ENCODE measurements at regions not wholly inside any gene's neighbourhood (a gene's known extent, or its start where the extent isn't known, plus 50 kb on each side); places are given as distances from the start of the nearest gene placed in this dataset.

DNA sequence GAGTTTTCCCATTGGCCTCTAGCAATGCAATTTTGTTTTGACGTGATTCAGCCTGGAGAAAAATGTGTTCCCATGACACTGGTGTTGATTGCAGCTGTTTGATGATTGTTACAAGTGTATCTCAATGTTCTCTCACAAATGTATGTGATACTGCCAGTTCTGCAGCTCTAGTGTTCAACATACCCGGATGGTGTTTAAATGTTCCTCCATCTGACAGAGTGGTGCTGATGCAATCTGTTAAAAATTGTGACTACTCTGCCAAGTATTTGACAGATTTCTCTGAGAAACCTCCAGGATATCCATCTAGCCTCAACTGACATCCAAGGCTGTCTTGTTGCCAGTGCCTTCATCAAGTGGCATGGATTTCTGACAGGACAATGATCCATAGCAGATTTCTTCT is 657.2 kb upstream of the DIAPH2 start:
- Histone ChIP-seq H3K4me3 (no peak overlapping the region), H3K27ac (peak overlapping the region in 1 of 2 donors; percentile 19)
- TF ChIP-seq CTCF (IDR thresholded peaks at IDR 0.05) = no peak
- no peak for DNase-seq (ENCODE audit: low spot score)

- no peak overlapping the region for H3K4me3 ChIP-seq
- no peak for DNase-seq (ENCODE audit: low spot score)
- no peak for TF ChIP-seq CTCF (IDR thresholded peaks at IDR 0.05)
- H3K27ac ChIP-seq = no peak overlapping the region
Measured at GRCh38 chrX:96052078-96052477, 632.6 kb upstream of the DIAPH2 start.

DNA sequence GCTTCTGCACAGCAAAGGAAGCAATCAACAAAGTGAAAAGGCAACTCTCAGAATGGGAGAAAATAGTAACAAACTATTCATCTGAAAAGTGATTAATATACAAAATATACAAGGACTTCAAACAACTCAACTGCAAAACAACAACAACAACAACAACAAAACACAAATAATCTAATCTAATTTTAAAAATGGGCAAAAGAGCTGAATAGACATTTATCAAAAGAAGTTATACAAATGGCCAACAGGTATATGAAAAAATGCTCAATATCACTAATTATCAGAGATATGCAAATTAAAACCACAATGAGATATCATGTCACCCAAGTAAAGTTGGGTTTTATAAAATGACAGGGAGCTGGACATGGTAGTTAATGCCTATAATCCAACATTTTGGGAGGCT is 602.8 kb upstream of the DIAPH2 start:
- no peak for TF ChIP-seq CTCF (IDR thresholded peaks at IDR 0.05)
- Histone ChIP-seq H3K27ac (no peak overlapping the region), H3K4me3 (no peak overlapping the region)
- DNase-seq (ENCODE audit: low spot score) = no peak

GRCh38 chrX:96094616-96095015 is 590.0 kb upstream of the DIAPH2 start:
- DNase-seq (ENCODE audit: low spot score) = no peak

DNA sequence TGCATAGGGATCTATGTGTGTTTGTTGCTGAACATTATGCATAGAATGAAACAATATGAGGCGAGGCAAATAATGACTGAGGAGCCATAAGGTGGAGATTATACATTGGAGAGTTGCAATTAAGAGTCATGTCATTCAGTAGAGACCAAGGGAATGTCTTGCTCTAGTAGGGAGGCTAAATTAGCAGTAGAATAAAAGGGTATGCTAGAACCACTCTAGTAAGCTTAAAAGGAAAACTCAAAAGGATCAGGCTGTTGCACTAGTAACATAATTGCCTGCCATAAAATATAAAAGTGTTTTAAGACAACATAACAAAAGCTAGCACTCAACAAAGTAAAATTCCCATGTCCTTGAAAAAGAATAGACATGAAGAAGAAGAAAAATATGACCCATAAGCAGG is 586.2 kb upstream of the DIAPH2 start:
- H3K4me3 ChIP-seq = no peak overlapping the region
- no peak for TF ChIP-seq CTCF (IDR thresholded peaks at IDR 0.05)
- no peak overlapping the region for H3K27ac ChIP-seq
- DNase-seq (ENCODE audit: low spot score) = no peak

More at GRCh38 chrX:96094616-96095015, 590.0 kb upstream of the DIAPH2 start:
- TF ChIP-seq CTCF (IDR thresholded peaks at IDR 0.05) = no peak
- no peak overlapping the region for H3K4me3 ChIP-seq
- no peak overlapping the region for H3K27ac ChIP-seq

DNA sequence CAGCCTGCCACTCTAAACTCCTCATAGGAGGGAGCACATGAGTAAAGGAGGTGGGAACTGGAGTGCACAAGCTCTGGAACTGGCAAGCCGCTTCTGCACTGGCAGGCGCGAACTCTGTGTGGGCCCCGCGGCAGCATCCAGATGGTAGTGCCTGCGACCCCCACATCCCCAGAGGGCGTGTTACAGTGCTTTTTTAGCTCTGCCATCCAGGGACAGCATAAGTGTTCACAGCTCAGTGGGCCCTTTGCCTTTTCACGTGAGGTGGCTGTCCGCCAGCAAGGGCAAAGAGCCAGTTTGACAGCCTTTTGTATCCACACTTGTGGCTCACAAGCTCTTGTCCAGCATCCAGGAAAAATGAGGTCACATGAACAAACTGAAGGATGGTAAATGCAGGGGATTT is 581.6 kb upstream of the DIAPH2 start:
- no peak for TF ChIP-seq CTCF (IDR thresholded peaks at IDR 0.05)
- no peak overlapping the region for H3K27ac ChIP-seq
- no peak overlapping the region for H3K4me3 ChIP-seq
- DNase-seq (ENCODE audit: low spot score) = no peak

DNA sequence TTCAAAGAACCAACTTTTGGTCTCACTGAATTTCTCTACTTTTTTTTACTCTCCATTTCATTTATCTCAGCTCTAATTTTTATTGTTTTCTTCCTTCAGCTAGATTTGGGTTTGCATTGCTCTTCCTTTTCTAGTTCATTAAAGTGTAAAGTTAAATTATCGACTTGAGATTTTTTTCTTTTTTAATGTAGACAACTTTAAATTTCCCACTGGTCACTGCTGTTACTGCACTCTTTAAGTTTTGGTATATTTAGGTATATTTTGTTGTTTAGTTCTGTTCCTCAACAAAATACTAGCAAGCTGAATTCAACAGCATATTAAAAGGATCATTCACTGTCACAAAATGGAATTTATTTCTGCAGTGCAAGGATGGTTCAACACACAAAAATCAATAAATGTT is 572.0 kb upstream of the DIAPH2 start:
- DNase-seq (ENCODE audit: low spot score) = no peak
- no peak overlapping the region for H3K27ac ChIP-seq
- TF ChIP-seq CTCF (IDR thresholded peaks at IDR 0.05) = no peak
- H3K4me3 ChIP-seq = no peak overlapping the region

All from coronary artery (tissue), 2 donors.